GM18868 (cell line): ENCODE measurements at regions not wholly inside any gene's neighbourhood (a gene's known extent, or its start where the extent isn't known, plus 50 kb on each side); places are given as distances from the start of the nearest gene placed in this dataset.

Source experiments
- ATAC-seq: cut with Tn5 transposase; IDR thresholded peaks from one replicate; pipeline ENCODE4 v1.9.1; 2021; ENCODE audit warnings: mild to moderate bottlenecking, moderate library complexity; ENCODE audit not compliant: unreplicated experiment

- ATAC-seq = no peak
Observed at GRCh38 chr17:77426676-77427386, 286.1 kb downstream of the SEC14L1 start.

- ATAC-seq = no peak
Observed at GRCh38 chr17:77427391-77427991, 286.7 kb downstream of the SEC14L1 start.

GRCh38 chr17:77428020-77428748 is 287.4 kb downstream of the SEC14L1 start:
- ATAC-seq = no peak

- ATAC-seq = no peak
Observed at GRCh38 chr17:77428749-77429368, 288.1 kb downstream of the SEC14L1 start.

GRCh38 chr17:77429369-77429968 is 288.7 kb downstream of the SEC14L1 start:
- ATAC-seq = no peak

GRCh38 chr17:77429969-77430752 is 289.4 kb downstream of the SEC14L1 start:
- no peak for ATAC-seq

- no peak for ATAC-seq
Observed at GRCh38 chr17:77432034-77432661, 291.4 kb downstream of the SEC14L1 start.

GRCh38 chr17:77432742-77433141 is 292.0 kb downstream of the SEC14L1 start:
- ATAC-seq = no peak

GRCh38 chr17:77433385-77434135 is 292.8 kb downstream of the SEC14L1 start:
- ATAC-seq = peak; percentile 54

- ATAC-seq = no peak
Observed at GRCh38 chr17:77434136-77435114, 293.7 kb downstream of the SEC14L1 start.

- ATAC-seq = no peak
Observed at GRCh38 chr17:77435272-77436057, 294.7 kb downstream of the SEC14L1 start.

GRCh38 chr17:77436058-77436442 is 295.3 kb downstream of the SEC14L1 start:
- no peak for ATAC-seq

GRCh38 chr17:77436481-77436880 is 295.7 kb downstream of the SEC14L1 start:
- no peak for ATAC-seq

GRCh38 chr17:77437017-77437416 is 296.2 kb downstream of the SEC14L1 start:
- ATAC-seq = no peak

GRCh38 chr17:77437747-77438146 is 297.0 kb downstream of the SEC14L1 start:
- ATAC-seq = no peak

- no peak for ATAC-seq
Observed at GRCh38 chr17:77438241-77439188, 297.7 kb downstream of the SEC14L1 start.
